ENCODE measurements at regions not wholly inside any gene's neighbourhood (a gene's known extent, or its start where the extent isn't known, plus 50 kb on each side); places are given as distances from the start of the nearest gene placed in this dataset.
"Not testable (repeated sequence)": the region's sequence is repeated elsewhere in the genome, so short reads cannot be mapped to it uniquely, and the experiment has no call there.

GRCh38 chrY:20042993-20043392 lies 298.5 kb upstream of the KDM5D start:
- DNase-seq: no peak

GRCh38 chrY:20025676-20026075 lies 281.1 kb upstream of the KDM5D start:
- DNase-seq: no peak

GRCh38 chrY:19993410-19993809 lies 248.9 kb upstream of the KDM5D start:
- DNase-seq: not testable (repeated sequence)

- DNase-seq: no peak
These were observed 228.5 kb upstream of the KDM5D start for GRCh38 chrY:19973012-19973411.

- no peak for DNase-seq
These were observed 203.2 kb upstream of the KDM5D start for GRCh38 chrY:19947702-19948101.

GRCh38 chrY:19899011-19899410 lies 154.5 kb upstream of the KDM5D start:
- DNase-seq: no peak

GRCh38 chrY:19892076-19892964 lies 147.8 kb upstream of the KDM5D start:
- DNase-seq: no peak

- no peak for DNase-seq
These were observed 137.6 kb upstream of the KDM5D start for GRCh38 chrY:19882145-19882544.

- DNase-seq: no peak
These were observed 125.2 kb upstream of the KDM5D start for GRCh38 chrY:19869715-19870114.

GRCh38 chrY:19869281-19869680 lies 124.8 kb upstream of the KDM5D start:
- no peak for DNase-seq

- no peak for DNase-seq
These were observed 124.1 kb upstream of the KDM5D start for GRCh38 chrY:19868647-19869046.

- peak in 1 of 2 donors; percentile 1 for DNase-seq
These were observed 112.1 kb upstream of the KDM5D start for GRCh38 chrY:19856474-19857135.

- DNase-seq: no peak
These were observed 98.4 kb upstream of the KDM5D start for GRCh38 chrY:19842972-19843371.

GRCh38 chrY:19824136-19824535 lies 79.6 kb upstream of the KDM5D start:
- no peak for DNase-seq

GRCh38 chrY:19818546-19818945 lies 74.0 kb upstream of the KDM5D start:
- DNase-seq: no peak

- DNase-seq: peak in 1 of 2 donors; percentile 4
These were observed 72.4 kb upstream of the KDM5D start for GRCh38 chrY:19816920-19817319.

GRCh38 chrY:19816053-19816823 lies 71.7 kb upstream of the KDM5D start:
- no peak for DNase-seq
